SK-N-MC (cell line): ENCODE measurements at regions not wholly inside any gene's neighbourhood (a gene's known extent, or its start where the extent isn't known, plus 50 kb on each side); places are given as distances from the start of the nearest gene placed in this dataset.

Source experiments
- EZH2 ChIP-seq: fragments of 200-600 bp; sonication (generic); IDR thresholded peaks from one replicate; pipeline ENCODE4 v1.6.1; 2017; ENCODE audit warnings: antibody characterized with exemption
- POLR2AphosphoS5 ChIP-seq: IDR thresholded peaks from 2 replicates; pipeline ENCODE4 v1.6.1; 2012; ENCODE audit warnings: mild to moderate bottlenecking, low read depth, low read length, borderline replicate concordance

DNA sequence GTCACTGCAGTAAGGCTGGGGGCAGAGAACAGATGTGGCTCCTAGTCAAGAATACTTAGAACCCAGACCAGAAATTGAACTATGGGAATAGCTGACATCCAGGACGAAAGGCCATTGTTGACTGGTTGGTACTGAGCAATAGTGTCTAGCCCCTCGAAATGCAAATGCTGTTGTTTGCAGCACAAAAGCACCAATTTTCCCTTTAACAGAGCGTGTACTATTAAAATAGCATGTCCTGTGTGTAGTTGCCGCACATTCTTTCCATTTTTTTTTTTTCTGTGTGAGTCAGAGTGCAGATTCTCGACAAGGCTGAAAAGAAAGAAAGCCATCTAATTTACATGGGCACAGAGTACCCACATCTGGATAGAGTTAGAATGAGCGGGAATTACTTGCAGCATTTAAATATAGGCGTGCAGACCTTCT, 302.4 kb downstream of the PTEN start:
- TF ChIP-seq POLR2AphosphoS5: no peak
- no peak for TF ChIP-seq EZH2
